BLaER1 (cell line): ENCODE measurements at regions not wholly inside any gene's neighbourhood (a gene's known extent, or its start where the extent isn't known, plus 50 kb on each side); places are given as distances from the start of the nearest gene placed in this dataset.

ENCODE experiments used
- H3K27ac ChIP-seq: shearing (Covaris generic); formaldehyde crosslinking; 2 replicates; pipeline ENCODE4 v1.8.1; 2022
- H3K27me3 ChIP-seq: shearing (Covaris generic); formaldehyde crosslinking; 2 replicates; pipeline ENCODE4 v1.8.1; 2022
- H3K36me3 ChIP-seq: shearing (Covaris generic); formaldehyde crosslinking; 2 replicates; pipeline ENCODE4 v1.8.1; 2022
- H3K4me1 ChIP-seq: shearing (Covaris generic); formaldehyde crosslinking; 2 replicates; pipeline ENCODE4 v1.8.1; 2022
- H3K4me2 ChIP-seq: shearing (Covaris generic); formaldehyde crosslinking; 2 replicates; pipeline ENCODE4 v1.8.1; 2022
- H3K4me3 ChIP-seq: shearing (Covaris generic); formaldehyde crosslinking; 2 replicates; pipeline ENCODE4 v1.8.1; 2022
- H3K9ac ChIP-seq: shearing (Covaris generic); formaldehyde crosslinking; 2 replicates; pipeline ENCODE4 v1.8.1; 2022
- H3K9me3 ChIP-seq: shearing (Covaris generic); formaldehyde crosslinking; 2 replicates; pipeline ENCODE4 v1.8.1; 2022
- H4K20me1 ChIP-seq: shearing (Covaris generic); formaldehyde crosslinking; 2 replicates; pipeline ENCODE4 v1.8.1; 2022
- Cebpa-rat ChIP-seq: shearing (Covaris generic); IDR thresholded peaks from 2 replicates; pipeline ENCODE4 v1.8.1; 2022

GRCh38 chr1:82775406-82776000, 974.8 kb downstream of the ADGRL2 start:
- Histone ChIP-seq H3K4me3 (no peak overlapping the region), H3K27ac (no peak overlapping the region), H3K4me1 (no peaks in the 10 kb centered on the region), H3K27me3 (no peaks in the 10 kb centered on the region), H3K9me3 (peaks cover 20% of the 10 kb centered on the region), H4K20me1 (no peaks in the 10 kb centered on the region), H3K9ac (no peak overlapping the region), H3K36me3 (no peaks in the 10 kb centered on the region), H3K4me2 (no peak overlapping the region)
- no peak for TF ChIP-seq Cebpa-rat

GRCh38 chr1:82762829-82763532, 962.2 kb downstream of the ADGRL2 start:
- H3K4me3 ChIP-seq = no peak overlapping the region
- H4K20me1 ChIP-seq = no peaks in the 10 kb centered on the region
- no peaks in the 10 kb centered on the region for H3K27me3 ChIP-seq
- H3K9ac ChIP-seq = no peak overlapping the region
- H3K9me3 ChIP-seq = no peaks in the 10 kb centered on the region
- H3K4me1 ChIP-seq = no peaks in the 10 kb centered on the region
- no peak for TF ChIP-seq Cebpa-rat
- H3K27ac ChIP-seq = no peak overlapping the region
- no peaks in the 10 kb centered on the region for H3K36me3 ChIP-seq
- no peak overlapping the region for H3K4me2 ChIP-seq

- TF ChIP-seq Cebpa-rat = no peak
These were observed 958.3 kb downstream of the ADGRL2 start for GRCh38 chr1:82759035-82759434.

GRCh38 chr1:82755671-82756070, 954.9 kb downstream of the ADGRL2 start:
- no peak for TF ChIP-seq Cebpa-rat
- H3K36me3 ChIP-seq = no peaks in the 10 kb centered on the region
- H3K4me1 ChIP-seq = no peaks in the 10 kb centered on the region
- no peaks in the 10 kb centered on the region for H3K27me3 ChIP-seq
- no peak overlapping the region for H3K4me3 ChIP-seq
- H4K20me1 ChIP-seq = no peaks in the 10 kb centered on the region
- H3K27ac ChIP-seq = no peak overlapping the region
- H3K4me2 ChIP-seq = no peak overlapping the region
- no peak overlapping the region for H3K9ac ChIP-seq
- H3K9me3 ChIP-seq = no peaks in the 10 kb centered on the region

More at GRCh38 chr1:82759035-82759434, 958.3 kb downstream of the ADGRL2 start:
- no peaks in the 10 kb centered on the region for H3K4me1 ChIP-seq
- H3K27ac ChIP-seq = no peak overlapping the region
- no peaks in the 10 kb centered on the region for H3K9me3 ChIP-seq
- H3K4me2 ChIP-seq = no peak overlapping the region
- no peak overlapping the region for H3K9ac ChIP-seq
- no peak overlapping the region for H3K4me3 ChIP-seq
- H3K27me3 ChIP-seq = no peaks in the 10 kb centered on the region
- H4K20me1 ChIP-seq = no peaks in the 10 kb centered on the region
- no peaks in the 10 kb centered on the region for H3K36me3 ChIP-seq

- Histone ChIP-seq H3K4me1 (no peaks in the 10 kb centered on the region), H3K27me3 (no peaks in the 10 kb centered on the region), H4K20me1 (no peaks in the 10 kb centered on the region), H3K9me3 (no peaks in the 10 kb centered on the region), H3K9ac (no peak overlapping the region), H3K4me3 (no peak overlapping the region), H3K4me2 (no peak overlapping the region), H3K27ac (no peak overlapping the region), H3K36me3 (no peaks in the 10 kb centered on the region)
- TF ChIP-seq Cebpa-rat = no peak
These were observed 954.5 kb downstream of the ADGRL2 start for GRCh38 chr1:82755191-82755590.

- no peak overlapping the region for H3K9ac ChIP-seq
- no peak overlapping the region for H3K4me2 ChIP-seq
- H4K20me1 ChIP-seq = no peaks in the 10 kb centered on the region
- H3K36me3 ChIP-seq = no peaks in the 10 kb centered on the region
- H3K27me3 ChIP-seq = no peaks in the 10 kb centered on the region
- H3K27ac ChIP-seq = no peak overlapping the region
- no peaks in the 10 kb centered on the region for H3K4me1 ChIP-seq
- no peak for TF ChIP-seq Cebpa-rat
- H3K4me3 ChIP-seq = no peak overlapping the region
- H3K9me3 ChIP-seq = no peaks in the 10 kb centered on the region
These were observed 951.3 kb downstream of the ADGRL2 start for GRCh38 chr1:82752046-82752445.

- Histone ChIP-seq H3K4me1 (no peaks in the 10 kb centered on the region), H3K27me3 (no peaks in the 10 kb centered on the region), H3K4me3 (no peak overlapping the region), H3K36me3 (no peaks in the 10 kb centered on the region), H4K20me1 (no peaks in the 10 kb centered on the region), H3K27ac (no peak overlapping the region), H3K9ac (no peak overlapping the region), H3K4me2 (no peak overlapping the region), H3K9me3 (peaks cover 9% of the 10 kb centered on the region; the same call in 1 of the 2 replicates)
- no peak for TF ChIP-seq Cebpa-rat
These were observed 932.9 kb downstream of the ADGRL2 start for GRCh38 chr1:82733645-82734044.

GRCh38 chr1:82731216-82731615, 930.5 kb downstream of the ADGRL2 start:
- H3K4me2 ChIP-seq = no peak overlapping the region
- H3K4me3 ChIP-seq = no peak overlapping the region
- no peaks in the 10 kb centered on the region for H4K20me1 ChIP-seq
- H3K4me1 ChIP-seq = no peaks in the 10 kb centered on the region
- H3K27me3 ChIP-seq = no peaks in the 10 kb centered on the region
- H3K9me3 ChIP-seq = peaks cover 9% of the 10 kb centered on the region; the same call in 1 of the 2 replicates
- no peaks in the 10 kb centered on the region for H3K36me3 ChIP-seq
- TF ChIP-seq Cebpa-rat = no peak
- H3K9ac ChIP-seq = no peak overlapping the region
- H3K27ac ChIP-seq = no peak overlapping the region

GRCh38 chr1:82728206-82728605, 927.5 kb downstream of the ADGRL2 start:
- no peaks in the 10 kb centered on the region for H3K4me1 ChIP-seq
- no peaks in the 10 kb centered on the region for H3K36me3 ChIP-seq
- no peak for TF ChIP-seq Cebpa-rat
- H3K27me3 ChIP-seq = no peaks in the 10 kb centered on the region
- no peak overlapping the region for H3K9ac ChIP-seq
- no peak overlapping the region for H3K4me3 ChIP-seq
- H3K4me2 ChIP-seq = no peak overlapping the region
- no peaks in the 10 kb centered on the region for H4K20me1 ChIP-seq
- peaks cover 9% of the 10 kb centered on the region; the same call in 1 of the 2 replicates for H3K9me3 ChIP-seq
- no peak overlapping the region for H3K27ac ChIP-seq

GRCh38 chr1:82724246-82724645, 923.5 kb downstream of the ADGRL2 start:
- TF ChIP-seq Cebpa-rat = no peak
- H3K4me3 ChIP-seq = no peak overlapping the region

More at GRCh38 chr1:82724246-82724645, 923.5 kb downstream of the ADGRL2 start:
- Histone ChIP-seq H3K4me1 (no peaks in the 10 kb centered on the region), H3K9me3 (peaks cover 6% of the 10 kb centered on the region; the same call in 1 of the 2 replicates), H3K27ac (no peak overlapping the region), H3K36me3 (no peaks in the 10 kb centered on the region), H3K27me3 (no peaks in the 10 kb centered on the region), H3K4me2 (no peak overlapping the region), H3K9ac (no peak overlapping the region), H4K20me1 (no peaks in the 10 kb centered on the region)
